SKM-1 (cell line): ENCODE measurements at regions not wholly inside any gene's neighbourhood (a gene's known extent, or its start where the extent isn't known, plus 50 kb on each side); places are given as distances from the start of the nearest gene placed in this dataset.

ENCODE experiments used
- DNase-seq: peaks from one replicate; lab custom pipeline; 2025; ENCODE audit not compliant: unreplicated experiment; lab: John Stamatoyannopoulos, UW

- no peak for DNase-seq
These were observed 1403.5 kb upstream of the PABPC4L start for GRCh38 chr4:135605076-135605475.

DNA sequence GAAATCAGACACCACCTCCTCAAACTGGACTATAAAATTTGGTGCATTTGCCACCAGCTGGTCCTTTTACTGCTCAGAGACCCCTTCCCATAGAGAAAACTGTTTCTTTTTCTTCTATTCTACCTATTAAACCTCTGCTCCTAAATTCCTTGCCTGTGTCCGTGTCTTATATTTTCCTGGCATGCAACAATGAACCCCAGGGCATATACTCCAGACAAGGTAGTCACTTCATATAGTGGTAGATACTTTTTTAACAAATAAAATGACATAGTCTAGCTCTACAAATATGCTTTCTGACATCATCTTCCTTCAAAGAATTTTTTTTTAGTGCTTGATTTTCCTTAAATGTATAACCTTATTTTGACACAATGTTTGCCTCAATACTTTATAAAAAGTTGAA, 1402.9 kb upstream of the PABPC4L start:
- no peak for DNase-seq

GRCh38 chr4:135601351-135601750, 1399.8 kb upstream of the PABPC4L start:
- DNase-seq = no peak

DNA sequence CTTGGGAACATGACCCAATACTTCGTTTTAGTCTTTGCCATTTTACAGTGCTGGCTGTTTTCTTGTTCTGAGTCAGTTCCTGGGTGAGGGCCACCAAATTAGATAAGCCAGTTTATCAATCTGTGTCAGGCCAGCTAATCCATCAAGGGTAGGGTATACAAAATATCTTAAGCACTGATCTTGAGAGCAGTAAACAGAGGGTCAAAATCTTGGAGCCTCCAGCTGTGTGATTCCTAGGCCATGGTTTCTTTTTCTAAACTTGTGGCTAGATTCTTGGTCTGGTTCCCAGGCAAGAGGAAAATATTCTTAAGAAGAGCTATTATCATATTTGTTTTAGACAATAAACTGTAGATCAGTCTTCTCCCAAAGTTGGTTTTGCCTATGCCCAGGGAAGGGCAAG, 1396.6 kb upstream of the PABPC4L start:
- DNase-seq = no peak

GRCh38 chr4:135594521-135594920, 1392.9 kb upstream of the PABPC4L start:
- no peak for DNase-seq

DNA sequence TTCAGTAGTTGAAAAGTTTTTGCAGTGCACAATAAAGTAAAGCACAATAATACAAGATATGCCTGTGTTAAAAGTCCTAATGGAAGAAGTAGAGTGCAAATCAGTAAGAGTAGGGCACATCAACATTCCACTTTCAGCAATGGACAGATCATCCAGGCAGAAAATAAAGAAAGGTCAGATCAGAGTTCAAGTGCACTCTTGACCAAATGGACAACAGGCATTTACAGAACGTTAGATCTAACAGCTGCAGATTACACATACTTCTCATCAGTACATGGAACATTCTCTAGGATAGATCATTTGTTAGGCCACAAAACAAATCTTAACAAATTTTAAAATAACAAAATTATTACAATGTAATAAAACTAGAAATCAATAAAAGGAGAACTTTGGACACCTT, 1373.5 kb upstream of the PABPC4L start:
- no peak for DNase-seq

DNA sequence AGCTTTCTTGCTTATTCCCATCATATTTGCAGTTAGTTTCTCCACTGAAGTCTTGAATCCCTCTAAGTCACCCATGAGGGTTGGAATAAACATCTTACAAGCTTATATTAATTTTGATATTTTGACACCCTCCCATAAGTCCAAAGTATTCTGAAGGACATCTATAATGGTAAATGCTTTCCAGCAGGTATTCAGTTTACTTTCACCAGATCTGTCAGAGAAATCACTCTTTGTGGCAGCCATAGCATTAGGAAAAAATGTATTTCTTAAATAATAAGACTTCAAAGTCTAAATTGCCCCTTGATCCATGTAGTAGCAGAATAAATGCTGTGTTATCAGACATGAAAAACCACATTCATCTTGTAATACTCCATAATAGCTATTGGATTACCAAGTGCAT, 1371.7 kb upstream of the PABPC4L start:
- DNase-seq = no peak

DNA sequence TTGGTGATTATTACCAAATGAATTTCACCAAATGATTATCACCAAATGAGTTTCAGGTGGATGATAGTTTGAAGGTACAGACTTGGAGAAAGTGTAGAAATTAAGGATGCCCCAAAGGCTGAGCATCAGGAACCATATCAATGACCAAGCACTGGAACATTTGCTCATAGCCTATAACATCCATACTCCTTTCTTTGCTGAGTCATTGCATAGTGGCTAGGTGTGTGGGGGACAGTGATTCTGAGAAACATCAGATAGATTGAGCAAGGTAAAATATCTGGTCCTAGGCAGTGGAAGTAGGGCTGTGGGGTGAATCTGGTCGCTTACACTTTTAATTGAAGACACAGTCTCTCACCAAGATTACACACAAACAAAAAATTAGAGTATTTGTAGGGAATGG, 1362.5 kb upstream of the PABPC4L start:
- DNase-seq = no peak

DNA sequence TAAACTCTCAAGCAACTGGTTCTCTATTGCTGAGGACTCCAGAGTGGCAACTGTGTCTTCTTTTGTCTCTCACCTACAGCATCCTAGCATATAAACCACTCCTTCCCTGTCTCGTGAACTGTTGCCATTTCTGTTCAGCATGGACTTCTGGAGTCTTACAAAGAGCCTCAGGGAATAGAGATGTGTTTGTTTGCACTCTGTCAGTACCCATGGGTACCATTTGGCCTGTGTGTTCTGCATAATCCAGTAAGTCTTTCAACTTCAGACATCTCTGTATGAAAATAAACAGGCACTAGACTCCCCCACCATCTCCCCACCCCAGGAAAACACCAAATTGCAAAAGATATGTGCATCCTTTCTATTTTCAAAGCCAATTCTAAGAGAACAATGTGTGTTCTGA, 1351.6 kb upstream of the PABPC4L start:
- no peak for DNase-seq

DNA sequence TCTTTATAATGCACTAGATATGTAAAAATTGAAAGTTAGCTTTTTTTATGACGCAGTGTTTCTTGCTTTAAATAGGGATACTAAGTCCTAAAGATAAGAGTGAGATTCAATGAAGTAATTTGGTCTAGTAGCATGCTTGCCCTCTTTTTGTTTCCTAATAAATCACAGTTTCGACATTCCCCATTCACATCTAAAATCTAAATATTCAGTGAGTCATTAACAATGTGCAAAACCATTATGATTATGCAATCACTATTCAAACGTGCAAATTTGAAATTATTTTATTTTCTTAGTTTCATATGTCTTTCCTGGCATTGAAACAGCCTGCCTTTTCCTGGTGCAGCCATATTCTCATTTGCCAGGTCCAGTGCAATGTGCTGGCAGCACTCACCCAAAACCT, 1350.5 kb upstream of the PABPC4L start:
- no peak for DNase-seq

DNA sequence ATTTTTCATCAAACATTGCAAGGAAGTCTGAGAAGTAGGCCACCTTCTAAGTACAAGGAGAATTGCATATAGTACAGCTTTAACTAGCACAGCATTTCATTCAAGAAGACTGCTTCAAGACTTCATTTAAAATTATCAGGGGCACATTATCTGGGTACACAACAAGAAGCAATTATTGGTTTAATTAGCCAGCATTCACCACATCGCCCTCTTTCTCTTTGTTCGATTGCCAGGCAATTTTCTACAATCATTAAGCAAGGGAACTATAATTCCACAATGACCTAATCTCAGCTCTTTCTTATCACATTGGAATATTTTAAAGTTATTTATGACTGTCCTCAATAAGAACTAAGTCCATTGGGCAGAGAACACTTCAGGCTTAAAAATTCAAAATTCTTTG, 1347.1 kb upstream of the PABPC4L start:
- DNase-seq = no peak

DNA sequence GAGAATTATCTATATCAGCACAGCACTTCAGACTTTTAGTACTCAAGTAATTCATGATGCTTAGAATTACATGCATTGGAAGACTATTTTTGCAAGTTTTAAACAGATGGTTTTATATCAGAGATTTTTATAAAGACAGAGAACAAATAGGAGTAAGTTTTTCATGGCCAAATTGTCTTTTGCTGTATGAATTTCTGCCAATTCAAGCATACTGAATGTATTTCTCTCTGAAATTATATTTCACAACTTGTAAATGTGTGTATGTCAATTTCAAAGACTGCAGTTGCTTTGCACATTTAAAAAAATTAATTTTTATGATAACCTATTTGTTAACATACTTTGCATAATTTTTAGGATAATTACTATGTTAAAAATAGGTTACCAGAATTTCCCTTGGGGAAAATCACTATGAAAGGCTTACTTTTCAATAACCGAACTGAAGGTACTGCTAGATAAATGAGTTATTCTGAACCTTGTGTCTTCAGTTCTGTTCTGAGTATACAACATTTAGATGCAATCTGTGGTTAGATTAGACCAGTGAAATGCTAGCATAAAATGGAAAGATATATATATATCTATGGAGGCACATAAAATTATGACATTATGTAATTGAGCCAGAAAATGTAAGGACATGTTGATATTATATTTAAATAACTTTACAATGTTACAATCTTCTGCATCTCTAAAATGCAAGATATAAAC, 1344.2 kb upstream of the PABPC4L start:
- no peak for DNase-seq

DNA sequence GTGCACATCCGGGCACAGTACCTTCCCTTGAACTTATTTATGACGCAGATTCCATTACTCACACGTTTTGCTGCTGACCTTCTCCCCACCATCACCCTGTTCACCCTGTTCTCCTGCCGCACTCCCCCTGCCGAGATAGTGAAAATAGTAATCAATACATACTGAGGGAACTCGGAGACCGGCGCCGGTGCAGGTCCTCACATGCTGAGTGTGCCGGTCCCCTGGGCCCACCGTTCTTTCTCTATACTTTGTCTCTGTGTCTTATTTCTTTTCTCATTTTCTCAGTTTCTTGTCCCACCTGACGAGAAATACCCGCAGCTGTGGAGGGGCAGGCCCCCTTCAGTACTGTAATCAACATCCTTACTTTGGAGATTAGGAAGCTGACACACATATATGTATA, 1337.1 kb upstream of the PABPC4L start:
- DNase-seq = no peak

DNA sequence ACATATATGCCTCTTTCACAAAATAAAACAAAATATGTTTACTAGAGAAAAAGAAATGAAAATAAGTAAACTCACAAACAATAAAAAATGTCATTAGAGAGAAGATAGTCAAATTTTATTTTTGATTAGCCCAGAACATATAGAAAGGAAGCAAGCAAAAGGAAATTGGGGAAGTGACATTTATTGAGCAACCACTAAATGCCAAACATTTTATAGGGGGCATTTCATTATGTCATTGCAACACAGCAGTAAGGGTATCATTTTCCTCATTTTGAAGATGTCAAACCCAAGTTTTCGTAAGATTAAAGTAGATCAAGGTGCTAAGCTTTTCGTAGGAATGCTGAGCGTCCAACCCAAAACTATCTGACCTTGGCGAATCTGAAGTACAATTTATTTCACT, 1331.5 kb upstream of the PABPC4L start:
- DNase-seq = no peak

DNA sequence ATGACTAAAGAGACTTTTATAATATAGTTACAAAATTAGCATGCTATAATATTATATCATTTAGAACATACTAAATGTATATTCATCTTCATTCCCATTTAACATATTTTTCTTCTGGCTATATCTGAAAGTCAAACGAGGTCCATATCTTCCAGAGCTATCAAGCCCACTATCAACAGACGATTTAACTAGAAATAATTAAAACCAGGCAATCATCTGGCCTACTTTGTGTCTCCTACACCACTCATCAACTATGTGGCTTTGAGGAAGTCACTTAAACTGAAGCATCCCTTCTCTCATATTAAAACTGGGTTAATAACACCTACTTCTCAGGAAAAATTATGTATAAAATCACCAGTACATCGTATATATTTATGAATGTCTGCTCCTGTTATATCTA, 1330.5 kb upstream of the PABPC4L start:
- DNase-seq = no peak

GRCh38 chr4:135515295-135515694, 1313.7 kb upstream of the PABPC4L start:
- DNase-seq = no peak

GRCh38 chr4:135510582-135510981, 1309.0 kb upstream of the PABPC4L start:
- no peak for DNase-seq

- DNase-seq = no peak
These were observed 1306.6 kb upstream of the PABPC4L start for GRCh38 chr4:135508006-135508714.

DNA sequence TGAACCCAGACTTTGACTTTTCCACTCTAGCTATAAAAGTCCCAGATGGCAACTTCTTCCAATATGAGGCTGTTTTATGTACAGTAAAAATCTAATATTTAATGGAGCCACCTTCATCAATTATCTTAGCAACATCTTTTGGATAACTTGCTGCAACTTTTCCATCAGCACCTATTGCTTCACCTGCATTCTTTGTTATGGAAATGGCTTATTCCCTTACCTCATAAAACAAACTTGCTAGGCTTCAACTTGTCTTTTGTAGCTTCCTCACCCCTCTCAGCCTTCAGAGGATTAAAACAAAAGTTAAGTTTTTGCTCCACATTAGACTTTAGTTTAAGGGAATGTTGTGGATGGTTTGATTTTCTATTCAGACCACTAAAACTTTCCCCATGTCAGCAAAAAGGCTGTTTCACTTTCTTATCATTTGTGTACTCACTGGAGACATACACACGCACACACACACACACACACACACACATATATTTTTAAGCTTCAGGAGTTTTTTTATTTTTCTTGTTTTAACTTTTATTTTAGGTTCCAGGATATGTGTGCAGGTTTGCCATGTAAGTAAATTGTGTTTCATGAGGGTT, 1296.1 kb upstream of the PABPC4L start:
- DNase-seq = no peak

DNA sequence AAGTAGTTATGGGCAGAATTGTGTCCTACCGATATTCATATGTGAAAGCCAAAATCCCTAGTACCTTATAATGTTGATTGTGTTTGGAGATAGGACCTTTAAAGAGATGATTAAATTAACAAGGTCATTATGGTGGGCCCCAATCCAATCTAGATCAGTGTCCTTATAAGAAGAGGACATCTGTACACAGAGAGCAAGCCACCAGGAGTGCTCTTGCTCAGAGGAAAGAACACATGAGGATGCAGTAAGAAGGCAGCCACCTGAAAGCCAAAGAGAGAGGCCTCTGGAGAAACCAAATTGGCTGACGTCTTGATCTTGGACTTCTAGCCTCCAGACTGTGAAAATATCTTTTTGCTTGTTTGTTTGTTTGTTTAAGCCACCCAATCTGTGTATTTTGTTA, 1290.8 kb upstream of the PABPC4L start:
- no peak for DNase-seq

- DNase-seq = no peak
These were observed 1283.8 kb upstream of the PABPC4L start for GRCh38 chr4:135485371-135485770.

GRCh38 chr4:135476272-135476671, 1274.7 kb upstream of the PABPC4L start:
- DNase-seq = no peak

DNA sequence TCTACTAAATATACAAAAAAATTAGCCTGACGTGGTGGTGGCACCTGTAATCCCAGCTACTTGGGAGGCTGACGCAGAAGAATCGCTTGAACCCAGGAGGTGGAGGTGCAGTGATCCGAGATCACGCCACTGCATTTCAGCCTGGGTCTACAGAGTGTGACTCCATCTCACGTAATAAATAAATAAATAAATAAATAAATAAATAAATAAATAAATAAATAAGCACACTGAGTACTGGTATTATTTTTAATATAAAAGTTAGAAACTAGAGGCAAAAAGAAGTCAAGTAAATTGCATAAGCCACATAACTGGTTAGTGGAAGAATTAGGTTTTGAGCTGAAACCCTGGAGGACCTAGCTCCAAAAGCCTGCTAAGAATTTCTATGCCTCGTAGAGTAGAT, 1262.7 kb upstream of the PABPC4L start:
- no peak for DNase-seq
